Stimulated activated CD4-positive, alpha-beta T cell treated with anti-CD3 and anti-CD28 coated beads, Interleukin-12 subunit alpha, Interleukin-12 subunit beta, amount 100 ng/mL, for 48 hours (primary cell): ENCODE measurements at regions not wholly inside any gene's neighbourhood (a gene's known extent, or its start where the extent isn't known, plus 50 kb on each side); places are given as distances from the start of the nearest gene placed in this dataset.
"Not testable (repeated sequence)": the region's sequence is repeated elsewhere in the genome, so short reads cannot be mapped to it uniquely, and the experiment has no call there.

Experiments
- DNase-seq, 3 donors: peaks; one replicate each; pipeline ENCODE4 v3.0.0-alpha.2; 2020; ENCODE audit warnings: low read depth in 2 of 3, low spot score in 1 of 3

GRCh38 chr11:80733361-80733760 is 1292.5 kb upstream of the TENM4 start:
- DNase-seq, result no peak

GRCh38 chr11:80727315-80727714 is 1286.5 kb upstream of the TENM4 start:
- DNase-seq, result no peak

- DNase-seq, result no peak
Observed at GRCh38 chr11:80726236-80726635, 1285.4 kb upstream of the TENM4 start.

GRCh38 chr11:80724366-80724765 is 1283.5 kb upstream of the TENM4 start:
- DNase-seq, result no peak

GRCh38 chr11:80722629-80723028 is 1281.8 kb upstream of the TENM4 start:
- DNase-seq, result no peak

- DNase-seq, result no peak
Observed at GRCh38 chr11:80720295-80720694, 1279.5 kb upstream of the TENM4 start.

GRCh38 chr11:80719292-80719646 is 1278.4 kb upstream of the TENM4 start:
- no peak for DNase-seq

- no peak for DNase-seq
Observed at GRCh38 chr11:80718611-80719291, 1277.9 kb upstream of the TENM4 start.

- DNase-seq, result no peak
Observed at GRCh38 chr11:80702264-80702663, 1261.4 kb upstream of the TENM4 start.

GRCh38 chr11:80700386-80700785 is 1259.6 kb upstream of the TENM4 start:
- no peak for DNase-seq

GRCh38 chr11:80699406-80700177 is 1258.8 kb upstream of the TENM4 start:
- not testable (repeated sequence) for DNase-seq

GRCh38 chr11:80698637-80699036 is 1257.8 kb upstream of the TENM4 start:
- DNase-seq, result no peak

GRCh38 chr11:80694385-80694784 is 1253.6 kb upstream of the TENM4 start:
- DNase-seq, result no peak

GRCh38 chr11:80687941-80688340 is 1247.1 kb upstream of the TENM4 start:
- no peak for DNase-seq

- no peak for DNase-seq
Observed at GRCh38 chr11:80686889-80687288, 1246.1 kb upstream of the TENM4 start.

- DNase-seq, result no peak
Observed at GRCh38 chr11:80673566-80673965, 1232.7 kb upstream of the TENM4 start.

GRCh38 chr11:80669620-80670019 is 1228.8 kb upstream of the TENM4 start:
- no peak for DNase-seq

- no peak for DNase-seq
Observed at GRCh38 chr11:80668039-80668438, 1227.2 kb upstream of the TENM4 start.

- DNase-seq, result no peak
Observed at GRCh38 chr11:80655834-80656233, 1215.0 kb upstream of the TENM4 start.

- no peak for DNase-seq
Observed at GRCh38 chr11:80650966-80651365, 1210.1 kb upstream of the TENM4 start.

GRCh38 chr11:80649186-80649585 is 1208.4 kb upstream of the TENM4 start:
- DNase-seq, result no peak

- no peak for DNase-seq
Observed at GRCh38 chr11:80638296-80638695, 1197.5 kb upstream of the TENM4 start.

GRCh38 chr11:80637571-80637970 is 1196.7 kb upstream of the TENM4 start:
- DNase-seq, result no peak
